ENCODE measurements at regions not wholly inside any gene's neighbourhood (a gene's known extent, or its start where the extent isn't known, plus 50 kb on each side); places are given as distances from the start of the nearest gene placed in this dataset.

DNA sequence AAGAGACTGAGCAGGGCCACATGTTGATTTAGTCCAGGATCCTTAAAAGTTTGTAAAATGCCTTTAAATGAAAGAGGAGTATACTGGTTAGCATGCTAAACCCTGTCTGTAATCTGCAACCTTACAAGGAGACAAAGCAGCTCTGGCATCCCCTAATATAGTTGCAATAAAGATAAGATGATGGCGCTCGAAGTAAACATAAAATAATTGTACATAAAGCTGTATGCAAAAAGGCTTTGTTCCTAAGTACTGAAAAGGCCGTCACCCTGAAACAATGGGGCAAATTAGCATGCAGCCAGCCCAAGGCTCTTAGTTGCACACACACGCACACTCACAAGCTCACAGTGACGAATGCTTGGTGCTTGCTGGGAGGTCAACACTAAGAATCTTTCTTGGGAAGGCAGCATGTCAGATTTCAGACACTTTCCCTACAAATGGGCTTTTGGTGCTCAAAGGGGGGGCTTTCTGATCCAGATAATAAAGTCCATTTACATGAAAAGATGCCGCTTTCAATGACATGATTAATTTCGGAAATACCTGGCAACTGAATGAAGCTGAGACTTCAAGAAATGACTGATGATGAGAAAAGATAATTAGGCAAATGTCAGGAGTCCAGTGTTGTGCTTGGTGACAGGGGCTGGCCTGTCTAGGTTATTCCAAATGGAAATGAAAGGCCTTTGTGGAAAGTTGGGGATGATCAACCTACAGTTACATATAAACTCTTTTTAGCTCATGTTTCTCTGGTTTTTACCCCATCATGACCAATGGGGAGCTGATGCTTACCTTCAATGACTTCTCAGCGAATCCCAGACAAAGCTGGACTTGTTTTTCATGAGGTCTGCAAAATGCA lies 370.3 kb downstream of the MEIS1 start:
- no peak for DNase-seq

DNA sequence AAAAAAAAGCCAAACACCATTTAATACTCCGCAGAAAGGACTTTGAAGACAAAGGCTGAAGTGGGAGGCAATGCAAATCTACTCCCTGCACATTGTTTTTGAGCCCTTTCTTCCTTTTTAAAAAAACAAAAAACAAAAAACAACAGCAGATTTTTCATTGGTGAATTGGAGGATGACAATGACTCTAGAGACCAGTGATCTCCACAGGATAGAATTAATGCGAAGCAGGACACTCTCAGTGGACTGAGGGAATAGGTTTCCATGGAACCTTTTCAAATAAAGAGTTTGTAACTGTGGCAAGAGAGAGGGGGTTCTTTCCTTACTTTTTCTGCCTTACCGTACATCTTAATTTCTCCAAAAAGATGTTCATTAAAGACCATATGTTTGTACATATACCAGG lies 371.0 kb downstream of the MEIS1 start:
- no peak for DNase-seq

DNA sequence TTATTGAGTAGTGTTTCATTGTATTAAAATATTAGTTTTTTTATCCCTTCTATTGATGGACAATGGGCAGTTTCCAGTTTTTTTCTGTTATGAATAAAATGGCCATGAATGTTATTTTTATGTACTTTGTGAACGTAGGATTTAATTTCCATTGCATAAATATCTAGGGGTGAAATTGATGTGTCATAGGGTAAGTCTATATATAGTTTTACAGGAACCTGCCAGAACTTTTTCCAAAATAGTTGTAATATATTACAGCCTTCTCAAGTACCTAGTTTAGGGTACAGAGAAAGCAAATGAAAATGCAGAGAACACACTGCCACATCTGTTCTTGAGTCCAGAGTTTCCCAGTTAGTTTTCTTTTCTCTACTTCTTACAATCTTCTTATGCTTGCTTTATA lies 378.6 kb downstream of the MEIS1 start:
- DNase-seq = no peak

DNA sequence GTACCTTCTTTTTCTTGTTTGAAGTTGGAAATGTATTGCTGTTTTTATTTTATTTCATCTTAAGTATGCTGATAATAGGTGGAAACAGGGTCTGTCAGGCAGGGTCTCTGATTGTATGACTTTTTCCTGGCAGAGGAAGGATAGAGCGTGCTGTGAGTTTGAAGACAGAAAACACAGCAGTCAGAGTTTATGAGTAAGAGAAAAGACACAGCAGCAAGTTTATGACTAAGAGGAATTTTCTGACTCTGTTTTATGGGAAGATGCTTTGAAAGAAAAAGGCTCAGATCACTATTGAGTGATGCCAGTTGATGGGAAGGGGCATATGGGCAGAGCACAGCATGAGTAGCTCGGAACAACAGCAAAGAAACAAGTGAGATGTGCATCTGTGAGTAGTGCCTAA lies 379.1 kb downstream of the MEIS1 start:
- no peak for DNase-seq

DNA sequence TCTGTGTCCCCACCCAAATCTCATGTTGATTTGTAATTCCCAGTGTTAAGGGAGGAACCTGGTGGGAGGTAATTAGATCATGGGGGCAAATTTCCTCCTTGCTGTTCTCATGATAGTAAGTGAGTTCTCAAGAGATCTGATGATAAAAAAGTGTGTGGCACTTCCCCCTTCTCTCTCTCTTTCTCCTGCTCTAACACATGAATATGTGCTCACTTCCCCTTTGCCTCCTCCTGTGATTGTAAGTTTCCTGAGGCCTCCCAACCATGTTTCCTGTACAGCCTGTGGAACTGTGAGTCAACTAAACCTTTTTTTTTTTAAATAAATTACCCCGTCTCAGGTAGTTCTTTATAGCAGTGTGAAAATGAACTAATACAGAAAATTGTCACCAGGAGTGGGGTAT lies 380.0 kb downstream of the MEIS1 start:
- no peak for DNase-seq

DNA sequence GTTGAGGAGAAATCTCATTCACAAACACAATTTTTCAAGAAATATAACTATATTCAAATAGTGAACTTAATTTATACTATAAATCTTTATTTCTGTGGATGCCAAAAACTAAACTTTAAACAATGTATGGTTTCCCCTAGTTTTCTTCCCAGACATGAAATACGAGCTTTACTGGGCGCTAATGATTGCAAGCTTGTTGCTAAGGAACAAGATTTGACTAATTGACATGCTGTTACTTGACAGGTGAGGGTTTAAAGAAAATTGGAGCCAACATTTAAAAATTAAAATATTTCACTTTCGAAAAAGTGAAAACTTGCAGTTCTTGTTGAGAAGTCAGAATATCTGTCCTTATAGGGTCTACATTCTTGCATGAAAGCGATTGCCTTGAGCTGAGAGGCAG lies 381.0 kb downstream of the MEIS1 start:
- no peak for DNase-seq

DNA sequence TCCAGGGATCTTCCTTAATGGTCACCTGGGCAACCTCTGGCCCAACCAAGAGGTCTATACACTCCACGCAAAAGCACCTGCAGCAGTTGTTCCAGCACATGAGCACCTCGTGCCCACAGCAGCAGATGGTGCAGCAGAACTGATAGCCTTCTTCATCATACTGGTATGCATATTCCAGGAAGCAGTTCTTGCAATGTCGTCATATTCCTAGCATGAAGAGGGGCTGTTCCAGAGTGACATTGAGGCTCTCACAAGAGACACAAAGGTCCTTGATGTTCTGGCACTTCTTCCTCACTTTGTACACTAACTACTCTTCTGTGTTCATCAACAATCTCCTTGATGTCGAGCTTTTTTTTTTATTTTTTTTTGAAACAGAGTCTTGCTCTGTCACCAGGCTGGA lies 386.2 kb downstream of the MEIS1 start:
- no peak for DNase-seq

DNA sequence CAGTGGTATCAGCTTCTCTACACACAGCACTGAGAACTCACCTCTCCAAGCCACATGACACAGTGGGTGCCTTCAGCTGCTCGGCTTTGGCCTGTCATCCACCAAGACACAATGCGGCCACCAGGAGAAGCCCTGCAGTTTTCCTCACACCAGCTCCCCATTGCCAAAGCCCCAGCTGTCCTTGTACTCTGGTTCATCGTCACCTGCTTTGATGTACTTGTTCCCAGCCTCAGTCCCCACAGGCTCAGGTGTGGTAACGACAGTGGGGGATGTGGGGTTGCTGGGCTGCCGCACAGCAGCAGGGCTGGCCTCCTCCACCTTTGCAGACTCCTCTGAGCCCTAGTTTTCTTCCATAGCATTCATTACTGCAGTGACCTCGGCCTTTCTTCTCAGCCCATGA lies 387.3 kb downstream of the MEIS1 start:
- DNase-seq = no peak

DNA sequence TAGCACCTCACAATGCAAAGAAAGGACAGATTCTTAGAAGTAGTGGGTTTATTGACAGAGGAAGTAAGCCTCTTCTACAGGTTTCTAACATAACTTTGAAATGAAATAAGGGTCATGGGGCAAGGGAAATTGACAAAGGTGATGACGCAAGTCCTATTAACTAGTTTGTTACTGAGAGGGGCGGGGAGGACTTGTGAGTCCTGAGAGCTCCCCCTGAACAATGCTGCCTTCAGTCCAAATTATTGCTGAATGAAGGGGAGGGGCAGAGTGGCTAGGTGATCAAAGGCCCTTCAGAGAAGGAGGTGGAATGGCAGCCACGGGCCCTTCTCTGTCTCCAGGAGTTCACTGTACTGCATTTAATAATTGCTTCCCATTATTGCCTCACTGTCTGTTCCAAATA lies 390.0 kb downstream of the MEIS1 start:
- DNase-seq = peak; percentile 77

DNA sequence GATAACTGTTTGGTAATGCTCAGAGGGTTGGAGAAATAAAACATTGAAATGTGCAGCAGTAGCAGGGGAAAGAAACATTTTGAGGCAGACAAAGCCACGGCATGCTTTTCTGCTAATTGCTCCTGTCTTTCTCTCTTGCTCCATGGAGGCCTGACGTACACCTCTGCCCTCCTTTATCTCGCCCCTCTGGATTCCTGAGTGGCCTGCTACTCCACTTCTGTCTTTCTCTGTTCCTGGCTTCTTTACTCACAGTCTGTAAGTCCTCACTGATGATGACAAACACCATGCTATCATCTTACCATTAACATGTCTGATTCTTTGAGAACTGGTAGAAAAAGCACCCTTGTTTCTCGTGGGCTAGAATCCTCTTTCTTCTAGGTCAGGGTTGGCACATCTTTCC lies 392.9 kb downstream of the MEIS1 start:
- DNase-seq = peak; percentile 91

DNA sequence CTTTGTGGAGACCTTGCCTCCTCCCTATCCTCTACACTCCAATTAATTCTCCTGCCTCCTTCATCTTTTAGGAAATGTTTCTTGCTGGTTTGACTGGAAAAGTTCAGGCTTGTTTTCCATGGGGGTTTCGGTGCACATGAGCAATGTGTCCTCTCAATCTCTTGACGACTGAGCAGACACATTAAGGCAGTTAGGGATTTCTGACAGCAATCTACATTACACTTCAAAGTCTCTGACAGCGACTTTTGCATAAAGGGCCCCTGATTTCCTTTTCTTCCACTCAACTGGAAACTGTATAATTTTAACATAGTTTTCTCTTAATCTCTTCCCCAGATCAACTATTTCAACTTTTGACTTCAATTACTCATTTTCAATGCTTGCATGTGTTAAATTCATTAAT lies 394.0 kb downstream of the MEIS1 start:
- no peak for DNase-seq

DNA sequence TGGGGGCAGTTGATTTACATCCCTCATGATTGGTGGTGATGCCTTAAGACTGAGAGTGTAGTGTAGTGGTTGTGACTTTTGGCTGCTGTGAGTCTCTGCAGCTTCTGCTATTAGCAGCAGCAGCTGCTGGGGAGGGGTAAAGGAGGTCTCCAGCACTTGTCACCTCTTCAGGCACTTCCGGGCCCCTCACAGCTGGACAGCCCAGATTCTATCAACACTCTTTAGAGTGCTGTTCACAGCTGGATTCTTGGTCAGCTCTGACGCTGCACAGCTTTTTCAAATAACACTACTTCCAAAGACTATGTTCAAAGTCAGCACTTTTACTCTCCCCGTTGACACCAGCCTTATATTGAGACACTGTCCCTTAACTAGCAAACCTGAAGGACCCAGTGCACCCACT lies 396.0 kb downstream of the MEIS1 start:
- no peak for DNase-seq

DNA sequence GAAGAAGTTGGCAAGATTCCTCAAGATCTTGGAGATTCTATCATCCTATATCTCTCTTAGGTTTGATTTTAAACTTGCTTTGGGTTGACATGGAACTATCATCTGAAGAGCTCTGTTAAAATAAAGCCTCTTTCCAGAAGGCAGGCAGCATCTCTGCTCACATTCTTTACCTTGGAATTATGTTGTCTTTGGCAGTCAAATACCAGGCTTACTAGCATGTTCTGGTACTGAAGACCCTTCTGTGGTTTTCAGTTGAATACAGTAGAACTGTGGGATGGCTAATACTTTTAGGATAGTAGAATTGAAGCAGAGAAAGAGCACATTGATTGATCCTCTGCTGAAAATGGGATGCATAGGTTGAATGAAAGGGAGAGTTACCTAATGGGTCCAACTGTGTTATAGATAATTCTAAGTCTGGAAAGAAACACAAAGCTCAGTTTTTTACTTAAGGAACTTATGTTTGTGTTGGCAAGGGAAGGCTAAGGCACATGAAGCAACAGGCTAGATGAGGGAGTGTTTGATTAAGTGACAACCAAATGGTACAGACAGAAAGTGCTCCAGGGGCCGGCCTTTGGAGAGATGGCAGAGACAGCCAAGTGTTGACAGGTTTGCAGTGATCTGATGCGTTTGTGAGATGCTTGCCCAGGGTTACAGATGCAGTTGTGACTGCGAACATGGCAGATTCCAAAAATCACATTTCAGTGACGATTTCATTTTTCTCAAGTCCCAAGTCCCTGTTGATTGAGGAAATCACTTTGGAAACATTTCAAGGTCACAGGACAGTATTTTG lies 397.9 kb downstream of the MEIS1 start:
- no peak for DNase-seq

DNA sequence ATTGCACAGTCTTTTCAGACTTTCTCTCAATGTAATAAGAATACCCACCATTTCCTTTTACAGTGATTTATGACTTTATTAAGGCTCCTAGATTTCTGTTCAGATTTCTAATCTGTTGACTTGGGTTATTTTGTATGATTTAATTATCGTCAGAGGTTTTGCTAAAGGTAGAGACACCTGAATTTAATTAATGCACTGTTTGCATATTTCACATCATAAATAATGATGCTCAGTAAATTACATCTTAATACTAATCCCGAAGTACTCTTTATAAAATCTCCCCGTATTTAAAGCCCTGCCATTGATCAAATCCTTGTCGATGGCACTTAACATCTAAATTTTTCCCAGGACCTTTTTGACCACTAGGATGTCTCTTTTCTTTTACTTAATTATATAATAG lies 399.9 kb downstream of the MEIS1 start:
- no peak for DNase-seq

DNA sequence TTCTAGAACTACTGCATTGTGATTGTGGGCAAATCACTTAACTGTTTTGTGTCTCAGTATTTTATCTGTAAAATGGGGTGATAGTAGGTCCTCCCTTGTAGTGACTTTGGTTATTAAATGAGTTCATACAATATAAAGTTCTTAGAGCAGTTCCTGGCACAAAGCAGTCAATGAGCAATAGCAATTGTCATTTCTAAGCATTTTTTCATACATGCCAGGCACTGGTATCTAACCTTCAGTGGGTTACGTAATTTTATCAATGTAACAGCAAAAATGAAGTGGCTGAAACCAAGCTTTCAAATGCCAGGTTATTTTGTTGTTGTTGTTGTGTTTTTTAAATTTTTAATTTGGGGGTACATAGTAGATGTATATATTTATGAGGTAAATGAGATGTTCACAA lies 401.9 kb downstream of the MEIS1 start:
- no peak for DNase-seq

DNA sequence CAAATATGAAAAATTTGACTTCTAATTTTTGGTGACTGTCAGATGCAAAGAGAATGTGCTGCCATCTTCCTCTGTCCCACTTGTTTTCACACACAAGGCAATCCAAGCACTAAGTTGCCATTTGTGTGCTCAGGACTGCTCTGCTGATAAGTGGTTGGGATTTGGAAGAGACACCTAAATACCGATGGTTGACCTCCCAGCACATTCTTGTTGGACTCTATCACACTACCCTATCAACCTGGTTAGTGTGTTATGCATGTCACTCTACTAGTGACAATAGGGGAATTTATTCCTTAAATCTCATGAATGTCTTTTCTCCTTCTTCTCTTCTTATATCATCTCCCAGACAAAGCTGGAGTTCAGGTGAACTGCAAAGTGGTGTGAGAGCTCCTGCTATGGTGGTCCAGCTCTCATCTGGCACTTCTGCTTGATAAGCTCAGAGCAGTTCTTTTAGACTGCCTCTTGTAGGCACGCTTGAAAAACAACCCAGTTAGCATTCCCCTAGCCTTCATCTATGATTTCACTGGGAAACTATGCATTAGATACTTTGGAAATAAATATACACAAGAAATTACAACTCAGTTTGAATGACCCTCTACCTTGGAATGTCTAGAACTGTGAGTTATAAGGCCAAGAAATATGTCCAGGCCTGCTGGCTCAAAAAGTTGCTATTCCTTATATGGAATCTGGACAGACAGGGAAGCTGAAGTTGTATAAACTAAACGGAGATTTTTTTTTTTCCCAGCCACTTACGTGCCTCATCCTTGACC lies 404.8 kb downstream of the MEIS1 start:
- no peak for DNase-seq

DNA sequence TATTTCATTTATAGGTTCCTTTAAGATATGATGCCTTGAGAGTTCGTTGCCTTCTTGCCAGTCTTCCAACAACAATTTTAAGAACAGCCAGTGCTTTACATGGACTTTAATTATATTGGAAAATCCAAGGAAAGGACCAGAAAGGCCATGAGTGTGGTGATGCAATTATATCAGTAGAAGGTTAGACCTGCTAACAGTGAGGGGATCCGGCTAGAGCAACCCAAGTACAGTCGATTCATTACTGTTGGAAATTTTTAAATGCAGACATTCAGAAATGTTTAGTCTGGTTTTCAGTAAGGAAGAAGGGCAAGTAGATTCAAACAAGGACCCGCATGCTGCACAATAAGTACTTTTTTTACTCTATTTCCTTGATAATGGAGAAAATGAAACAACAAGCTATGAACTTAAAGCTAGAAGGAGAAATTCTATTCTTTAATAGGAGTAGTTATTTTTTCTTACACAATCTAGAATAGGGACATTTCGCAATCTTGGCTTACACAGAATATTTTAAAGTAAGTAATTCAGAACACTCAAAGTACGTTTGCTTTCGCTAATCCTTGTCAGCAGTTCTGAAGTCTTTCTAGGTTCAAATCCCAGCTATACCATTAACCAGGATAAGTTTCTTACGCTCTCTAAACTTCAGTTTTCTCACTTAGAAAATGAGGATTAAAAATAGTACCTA lies 405.5 kb downstream of the MEIS1 start:
- DNase-seq = no peak

DNA sequence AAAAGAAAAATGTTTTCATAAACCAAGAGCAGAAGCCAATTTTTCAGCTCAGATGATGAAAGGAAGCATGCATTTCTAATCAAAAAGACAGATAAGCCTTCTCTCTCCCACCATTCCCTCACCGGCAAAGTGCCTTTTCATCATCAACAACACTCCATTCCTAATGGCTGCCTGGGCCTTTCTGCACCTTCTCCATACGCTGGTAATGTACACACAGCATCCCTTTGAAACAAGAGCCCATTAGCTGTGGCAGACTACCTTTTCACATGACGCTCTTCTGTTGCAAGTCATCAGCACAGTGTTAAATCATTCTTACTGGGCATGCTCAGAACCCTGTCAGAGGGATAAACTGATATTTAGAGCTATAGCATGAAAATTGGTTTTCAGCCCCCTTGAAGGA lies 408.9 kb downstream of the MEIS1 start:
- no peak for DNase-seq

DNA sequence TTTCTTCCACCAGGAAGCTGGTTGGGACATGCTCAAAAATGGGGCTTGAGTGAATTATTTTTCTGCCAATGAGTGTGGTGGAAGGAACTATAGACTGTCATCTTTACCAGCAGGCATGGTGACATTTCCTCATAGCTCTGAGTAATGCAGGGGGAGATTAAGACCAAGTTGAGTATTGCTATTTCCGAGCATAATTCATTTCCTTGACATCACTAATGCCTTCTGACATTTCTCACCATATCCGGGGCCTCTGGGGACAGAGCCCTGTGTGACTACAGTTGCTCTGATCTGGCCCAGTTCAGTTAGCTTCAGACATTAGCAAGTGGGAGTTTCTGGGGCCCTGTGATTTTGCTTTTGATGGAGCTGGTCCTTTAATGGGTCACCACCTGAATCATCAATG lies 410.4 kb downstream of the MEIS1 start:
- DNase-seq = no peak

DNA sequence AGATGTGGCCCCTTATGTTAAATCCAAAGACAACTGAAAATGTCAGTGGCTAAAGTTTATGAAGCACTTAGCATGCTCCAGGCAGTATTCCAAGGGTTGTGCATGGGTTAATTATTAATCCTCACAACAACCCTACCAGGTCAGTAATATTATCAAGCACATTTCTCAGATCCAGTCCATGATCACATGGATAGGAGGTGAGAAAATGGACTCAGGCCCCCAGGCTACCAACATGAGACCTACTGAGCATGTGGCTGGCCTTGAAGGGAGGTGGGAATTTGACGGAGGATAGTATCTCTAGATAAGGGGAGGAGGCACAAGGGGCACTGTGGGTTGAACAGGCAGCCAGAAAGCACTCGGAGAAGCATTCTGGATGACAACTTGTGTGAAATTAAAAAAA lies 412.0 kb downstream of the MEIS1 start:
- no peak for DNase-seq

DNA sequence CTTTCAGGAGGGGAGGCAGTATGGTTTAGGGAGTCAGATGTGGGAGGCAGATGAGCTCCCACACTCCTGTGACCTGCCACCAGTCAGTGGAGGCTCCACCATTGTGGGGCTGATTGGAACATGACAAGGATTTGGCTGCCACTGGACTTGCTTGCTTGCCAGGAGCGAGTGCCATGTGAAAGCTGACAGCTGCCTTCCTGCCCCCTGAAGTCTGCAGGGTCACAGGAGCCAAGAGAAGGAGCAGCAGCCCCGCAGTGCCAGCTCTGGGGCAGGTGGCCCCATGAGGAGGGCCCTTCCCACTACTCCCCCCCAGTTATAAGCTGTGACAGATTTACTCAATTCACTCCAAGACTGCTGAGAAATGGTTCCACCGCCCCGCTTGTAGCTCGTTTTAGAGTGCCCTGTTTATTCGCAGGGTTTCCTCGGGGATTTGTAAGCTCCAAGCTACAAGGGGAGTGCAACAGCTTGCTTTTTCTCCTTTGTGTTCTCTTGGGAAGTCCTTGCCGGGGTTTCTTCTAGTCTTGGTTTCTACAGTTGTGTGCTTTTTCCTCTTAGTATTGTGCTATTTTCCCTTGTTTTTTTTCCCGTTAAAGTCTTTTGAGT lies 414.3 kb downstream of the MEIS1 start:
- DNase-seq = no peak

DNA sequence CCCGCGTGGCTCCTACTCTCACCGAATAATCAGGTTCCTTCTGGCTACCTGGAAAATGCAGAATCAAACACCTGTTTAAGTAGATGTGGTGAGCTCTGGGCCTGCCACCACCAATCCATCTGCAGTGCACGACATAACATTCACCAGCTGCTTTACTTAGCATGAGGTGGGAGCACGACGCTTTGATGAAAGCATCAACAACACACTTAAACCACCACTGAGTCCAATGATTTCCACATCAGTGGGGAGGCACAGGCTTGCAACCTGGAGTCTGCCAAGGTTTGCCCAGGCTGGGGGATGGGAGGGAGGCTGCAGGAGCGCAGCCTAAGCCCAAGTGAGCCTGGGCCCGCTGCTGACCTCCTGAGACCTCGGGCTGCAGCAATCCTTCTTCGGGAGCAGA lies 415.5 kb downstream of the MEIS1 start:
- no peak for DNase-seq

DNA sequence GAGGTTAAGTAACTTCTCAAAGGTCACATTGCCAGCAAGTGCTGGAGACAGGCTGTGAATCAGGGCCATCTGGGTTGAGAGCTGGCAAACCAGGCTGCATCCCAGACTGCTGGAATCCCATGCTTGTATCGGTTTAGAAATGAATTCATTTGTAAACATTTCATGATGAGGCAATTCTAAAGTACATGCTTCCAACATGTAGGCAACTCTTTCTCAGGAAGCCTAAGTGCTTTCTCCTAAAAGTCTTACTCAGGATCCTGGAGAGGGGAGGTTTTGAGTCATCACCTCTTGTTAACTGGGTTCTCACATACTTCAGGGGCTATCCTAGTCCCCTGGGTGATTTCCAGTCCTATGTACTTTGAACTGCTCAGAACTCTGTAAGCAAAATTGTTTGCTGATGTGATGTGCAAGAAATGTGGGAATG lies 416.5 kb downstream of the MEIS1 start:
- DNase-seq = no peak
